HEK293 (cell line): ENCODE measurements at regions not wholly inside any gene's neighbourhood (a gene's known extent, or its start where the extent isn't known, plus 50 kb on each side); places are given as distances from the start of the nearest gene placed in this dataset.

Experiments used
- CTCF ChIP-seq: fragments of 450-650 bp; formaldehyde crosslinking; IDR thresholded peaks from 2 replicates; pipeline ENCODE4 v1.5.1; 2016; ENCODE audit warnings: missing biosample characterization, missing genetic modification characterization
- PBX3 ChIP-seq: sonication (generic); formaldehyde crosslinking; IDR thresholded peaks from 2 replicates; pipeline ENCODE4 v1.8.1; 2022; ENCODE audit warnings: mild to moderate bottlenecking, moderate library complexity, missing genetic modification reagents
- PRDM4 ChIP-seq: fragments of 450-650 bp; formaldehyde crosslinking; IDR thresholded peaks from 2 replicates; pipeline ENCODE4 v1.5.1; 2017; ENCODE audit warnings: missing biosample characterization, missing genetic modification characterization
- ZBTB26 ChIP-seq: fragments of 450-650 bp; formaldehyde crosslinking; optimal IDR thresholded peaks from 2 replicates; pipeline ENCODE3; 2016; ENCODE audit warnings: missing biosample characterization, mild to moderate bottlenecking, missing genetic modification characterization
- ZNF24 ChIP-seq: fragments of 450-650 bp; formaldehyde crosslinking; IDR thresholded peaks from 2 replicates; pipeline ENCODE4 v1.5.1; 2016; ENCODE audit warnings: missing biosample characterization, missing genetic modification characterization
- ZNF274 ChIP-seq, 2 experiments: fragments of 200-500 bp in 1 of 2; fragments of 450-650 bp in 1 of 2; sonication (Bioruptor generic) in 1 of 2; formaldehyde crosslinking in 1 of 2; IDR thresholded peaks; 2 replicates each; pipeline versions ENCODE4 v1.5.1 to v1.6.1; 2014 to 2016; ENCODE audit warnings: borderline replicate concordance in 1 of 2, inconsistent platforms in 1 of 2, low read length in 1 of 2, missing biosample characterization in 1 of 2, missing genetic modification characterization in 1 of 2
- ZNF398 ChIP-seq: fragments of 450-650 bp; formaldehyde crosslinking; IDR thresholded peaks from 2 replicates; pipeline ENCODE4 v1.5.1; 2017; ENCODE audit warnings: missing biosample characterization, missing genetic modification characterization
- ZNF433 ChIP-seq: fragments of 450-650 bp; formaldehyde crosslinking; IDR thresholded peaks from 2 replicates; pipeline ENCODE4 v1.5.1; 2016; ENCODE audit warnings: missing biosample characterization, missing genetic modification characterization, low read depth
- ZNF501 ChIP-seq: fragments of 450-650 bp; formaldehyde crosslinking; IDR thresholded peaks from 2 replicates; pipeline ENCODE4 v1.5.1; 2016; ENCODE audit warnings: missing biosample characterization, missing genetic modification characterization
- ZNF654 ChIP-seq: fragments of 450-650 bp; formaldehyde crosslinking; IDR thresholded peaks from 2 replicates; pipeline ENCODE4 v1.5.1; 2016; ENCODE audit warnings: low read depth, missing biosample characterization, missing genetic modification characterization

GRCh38 chr5:14090290-14090689 is 52.9 kb upstream of the TRIO start:
- TF ChIP-seq PBX3 (CRISPR knock-in tag): no peak
- no peak for TF ChIP-seq ZNF398
- TF ChIP-seq CTCF (tag by site-specific recombination): no peak
- no peak for TF ChIP-seq ZNF501 (tag by site-specific recombination)
- no peak for TF ChIP-seq ZNF654 (tag by site-specific recombination)
- no peak for TF ChIP-seq ZBTB26 (tag by site-specific recombination)
- no peak for TF ChIP-seq ZNF24 (tag by site-specific recombination)
- TF ChIP-seq ZNF274 (IDR thresholded peaks at IDR 0.05; ENCODE audit: low read length): no peak
- TF ChIP-seq ZNF274 (tag by site-specific recombination; IDR thresholded peaks at IDR 0.05; ENCODE audit: borderline replicate concordance): no peak
- TF ChIP-seq ZNF433 (tag by site-specific recombination): no peak
- TF ChIP-seq PRDM4 (tag by site-specific recombination): no peak
